WI38 (cell line): ENCODE measurements at regions not wholly inside any gene's neighbourhood (a gene's known extent, or its start where the extent isn't known, plus 50 kb on each side); places are given as distances from the start of the nearest gene placed in this dataset.

ENCODE experiments used
- H3K4me3 ChIP-seq: 2 replicates; pipeline ENCODE4 v1.5.1; 2011; ENCODE audit warnings: low read depth, mild to moderate bottlenecking, control low read depth, low read length
- TF ChIP-seq, protein P1 (sequence below): IDR thresholded peaks from 2 replicates; pipeline ENCODE4 v1.5.1; 2012; ENCODE audit warnings: low read depth, mild to moderate bottlenecking, control low read depth, low read length

DNA sequence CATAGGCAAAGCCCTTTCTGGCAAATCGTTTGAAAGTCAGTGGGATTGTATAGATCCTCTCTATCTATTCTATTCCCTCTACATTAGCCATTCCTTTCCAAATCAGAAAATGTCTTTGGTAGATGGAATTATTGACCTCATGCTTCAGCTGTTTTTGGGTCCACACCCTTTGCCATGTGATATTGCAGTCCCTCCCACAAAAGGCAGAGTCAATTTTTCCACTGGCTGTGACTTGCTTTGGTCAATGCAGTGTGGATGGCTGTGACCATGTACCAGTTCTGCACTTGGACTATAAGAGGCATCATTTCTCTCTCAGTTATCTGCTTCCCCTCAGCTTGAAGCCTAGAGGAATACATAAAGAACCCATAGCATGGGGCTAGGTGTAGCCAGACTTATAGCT lies 332.9 kb downstream of the PTEN start:
- H3K4me3 ChIP-seq = no peak overlapping the region
- TF ChIP-seq, protein P1, sequence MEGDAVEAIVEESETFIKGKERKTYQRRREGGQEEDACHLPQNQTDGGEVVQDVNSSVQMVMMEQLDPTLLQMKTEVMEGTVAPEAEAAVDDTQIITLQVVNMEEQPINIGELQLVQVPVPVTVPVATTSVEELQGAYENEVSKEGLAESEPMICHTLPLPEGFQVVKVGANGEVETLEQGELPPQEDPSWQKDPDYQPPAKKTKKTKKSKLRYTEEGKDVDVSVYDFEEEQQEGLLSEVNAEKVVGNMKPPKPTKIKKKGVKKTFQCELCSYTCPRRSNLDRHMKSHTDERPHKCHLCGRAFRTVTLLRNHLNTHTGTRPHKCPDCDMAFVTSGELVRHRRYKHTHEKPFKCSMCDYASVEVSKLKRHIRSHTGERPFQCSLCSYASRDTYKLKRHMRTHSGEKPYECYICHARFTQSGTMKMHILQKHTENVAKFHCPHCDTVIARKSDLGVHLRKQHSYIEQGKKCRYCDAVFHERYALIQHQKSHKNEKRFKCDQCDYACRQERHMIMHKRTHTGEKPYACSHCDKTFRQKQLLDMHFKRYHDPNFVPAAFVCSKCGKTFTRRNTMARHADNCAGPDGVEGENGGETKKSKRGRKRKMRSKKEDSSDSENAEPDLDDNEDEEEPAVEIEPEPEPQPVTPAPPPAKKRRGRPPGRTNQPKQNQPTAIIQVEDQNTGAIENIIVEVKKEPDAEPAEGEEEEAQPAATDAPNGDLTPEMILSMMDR = no peak

GRCh38 chr10:88198023-88198422 lies 334.6 kb downstream of the PTEN start:
- no peak overlapping the region for H3K4me3 ChIP-seq
- TF ChIP-seq, protein P1 = no peak

GRCh38 chr10:88200312-88201032 lies 337.0 kb downstream of the PTEN start:
- TF ChIP-seq, protein P1 = no peak
- no peak overlapping the region for H3K4me3 ChIP-seq

GRCh38 chr10:88205842-88206446 lies 342.5 kb downstream of the PTEN start:
- H3K4me3 ChIP-seq = no peak overlapping the region
- TF ChIP-seq, protein P1 = no peak

DNA sequence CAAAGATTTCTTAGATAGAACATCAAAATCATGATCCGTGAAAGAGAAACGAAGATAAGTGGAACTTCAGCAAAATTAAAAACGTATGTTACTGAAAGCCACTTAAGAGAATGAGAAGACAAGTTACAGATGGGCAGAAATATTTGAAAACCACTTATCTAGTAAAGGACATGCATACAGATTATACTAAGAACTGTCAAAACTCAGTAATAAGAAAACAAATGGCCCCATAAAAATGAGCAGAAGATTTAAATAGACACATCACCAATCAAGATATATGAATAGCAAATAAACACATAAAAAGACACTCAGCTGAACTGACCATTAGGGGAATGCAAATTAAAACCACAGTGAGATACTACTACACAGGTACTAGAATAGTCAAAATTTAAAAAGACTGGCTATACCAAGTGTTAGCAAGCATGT lies 343.7 kb downstream of the PTEN start:
- TF ChIP-seq, protein P1 = no peak
- no peak overlapping the region for H3K4me3 ChIP-seq

DNA sequence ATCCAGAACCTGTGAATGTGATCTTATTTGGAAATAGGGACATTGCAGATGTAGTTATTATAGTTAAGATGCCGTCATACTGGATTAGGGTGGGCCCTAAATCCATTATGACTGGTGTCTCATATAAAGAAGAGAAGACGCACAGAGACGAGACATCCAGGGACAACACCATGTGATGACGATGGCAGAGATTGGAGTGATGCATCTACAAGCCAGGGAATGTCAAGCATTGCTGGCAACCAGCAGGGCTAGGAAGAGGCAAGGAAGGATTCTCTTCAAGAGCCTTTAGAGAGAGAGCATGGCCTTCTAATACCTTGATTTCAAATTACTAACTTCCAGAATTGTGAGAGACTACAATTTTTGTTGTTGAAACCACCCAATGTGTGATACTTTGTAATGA lies 345.8 kb downstream of the PTEN start:
- H3K4me3 ChIP-seq = no peak overlapping the region
- TF ChIP-seq, protein P1 = no peak

- no peak overlapping the region for H3K4me3 ChIP-seq
- TF ChIP-seq, protein P1 = no peak
Observed at GRCh38 chr10:88209837-88210561, 346.6 kb downstream of the PTEN start.
